ENCODE measurements at regions not wholly inside any gene's neighbourhood (a gene's known extent, or its start where the extent isn't known, plus 50 kb on each side); places are given as distances from the start of the nearest gene placed in this dataset.

- intact Hi-C loops (cut with DNase I) = no loop called here
- no peak for DNase-seq
Measured at GRCh38 chr12:85489194-85489593, 209.2 kb downstream of the ALX1 start.

- intact Hi-C loops (cut with DNase I) = no loop called here
- no peak for DNase-seq
Measured at GRCh38 chr12:85504164-85504563, 224.1 kb downstream of the ALX1 start.

GRCh38 chr12:85504624-85505023, 224.6 kb downstream of the ALX1 start:
- intact Hi-C loops (cut with DNase I) = no loop called here
- DNase-seq = no peak

- no peak for DNase-seq
- intact Hi-C loops (cut with DNase I) = no loop called here
Measured at GRCh38 chr12:85507456-85507855, 227.4 kb downstream of the ALX1 start.

- intact Hi-C loops (cut with DNase I) = no loop called here
- DNase-seq = peak in 1 of 10 donors; percentile 47
Measured at GRCh38 chr12:85509081-85509856, 229.2 kb downstream of the ALX1 start.

- intact Hi-C loops (cut with DNase I) = no loop called here
- DNase-seq = no peak
Measured at GRCh38 chr12:85509857-85510256, 229.8 kb downstream of the ALX1 start.

GRCh38 chr12:85516039-85516438, 236.0 kb downstream of the ALX1 start:
- intact Hi-C loops (cut with DNase I) = no loop called here
- DNase-seq = no peak

GRCh38 chr12:85516667-85517325, 236.8 kb downstream of the ALX1 start:
- intact Hi-C loops (cut with DNase I) = no loop called here
- DNase-seq = no peak

GRCh38 chr12:85519163-85519562, 239.1 kb downstream of the ALX1 start:
- intact Hi-C loops (cut with DNase I) = no loop called here

GRCh38 chr12:85523197-85523596, 243.2 kb downstream of the ALX1 start:
- intact Hi-C loops (cut with DNase I) = no loop called here
- DNase-seq = no peak

More at GRCh38 chr12:85519163-85519562, 239.1 kb downstream of the ALX1 start:
- DNase-seq = no peak

GRCh38 chr12:85527192-85527591, 247.2 kb downstream of the ALX1 start:
- intact Hi-C loops (cut with DNase I) = no loop called here

GRCh38 chr12:85529896-85530295, 249.9 kb downstream of the ALX1 start:
- intact Hi-C loops (cut with DNase I) = no loop called here
- no peak for DNase-seq

More at GRCh38 chr12:85527192-85527591, 247.2 kb downstream of the ALX1 start:
- DNase-seq = no peak

- peak in 2 of 10 donors; percentile 59 to 70 for DNase-seq
- intact Hi-C loops (cut with DNase I) = no loop called here
Measured at GRCh38 chr12:85530456-85530855, 250.4 kb downstream of the ALX1 start.

GRCh38 chr12:85531341-85531740, 251.3 kb downstream of the ALX1 start:
- intact Hi-C loops (cut with DNase I) = no loop called here
- no peak for DNase-seq

- no peak for DNase-seq
- intact Hi-C loops (cut with DNase I) = no loop called here
Measured at GRCh38 chr12:85549640-85550039, 269.6 kb downstream of the ALX1 start.

- intact Hi-C loops (cut with DNase I) = no loop called here
- DNase-seq = no peak
Measured at GRCh38 chr12:85550924-85551323, 270.9 kb downstream of the ALX1 start.

- intact Hi-C loops (cut with DNase I) = no loop called here
- DNase-seq = no peak
Measured at GRCh38 chr12:85552461-85552860, 272.4 kb downstream of the ALX1 start.

GRCh38 chr12:85557850-85558249, 277.8 kb downstream of the ALX1 start:
- DNase-seq = no peak
- intact Hi-C loops (cut with DNase I) = no loop called here

GRCh38 chr12:85558684-85559083, 277.5 kb downstream of the RASSF9 start:
- intact Hi-C loops (cut with DNase I) = no loop called here
- DNase-seq = no peak

GRCh38 chr12:85559127-85559526, 277.1 kb downstream of the RASSF9 start:
- DNase-seq = no peak
- intact Hi-C loops (cut with DNase I) = no loop called here

GRCh38 chr12:85559536-85559935, 276.7 kb downstream of the RASSF9 start:
- intact Hi-C loops (cut with DNase I) = no loop called here
- no peak for DNase-seq

GRCh38 chr12:85562765-85563164, 273.4 kb downstream of the RASSF9 start:
- intact Hi-C loops (cut with DNase I) = no loop called here
- DNase-seq = no peak
